BE2C (cell line): ENCODE measurements at regions not wholly inside any gene's neighbourhood (a gene's known extent, or its start where the extent isn't known, plus 50 kb on each side); places are given as distances from the start of the nearest gene placed in this dataset.

Experiments
- DNase-seq: peaks from one replicate; pipeline ENCODE4 v3.0.0-alpha.2; 2020
- H3K27me3 ChIP-seq: fragments of 250-450 bp; sonication (Bioruptor Pico); 2 replicates; pipeline ENCODE4 v1.5.1; 2020; ENCODE audit warnings: mild to moderate bottlenecking
- H3K36me3 ChIP-seq: fragments of 250-450 bp; sonication (Bioruptor Pico); 2 replicates; pipeline ENCODE4 v1.5.1; 2020; ENCODE audit warnings: mild to moderate bottlenecking
- H3K4me1 ChIP-seq: fragments of 250-450 bp; sonication (Bioruptor Pico); 2 replicates; pipeline ENCODE4 v1.5.1; 2020
- H3K4me3 ChIP-seq: 2 replicates; pipeline ENCODE4 v1.5.1; 2011; ENCODE audit warnings: low read depth, low read length
- H3K9me3 ChIP-seq: fragments of 250-450 bp; sonication (Bioruptor Pico); 2 replicates; pipeline ENCODE4 v1.5.1; 2020
- CTCF ChIP-seq: IDR thresholded peaks from 2 replicates; pipeline ENCODE4 v1.5.1; 2012; ENCODE audit warnings: mild to moderate bottlenecking, low read depth, low read length

GRCh38 chr1:239455743-239456142 lies 69.4 kb downstream of the CHRM3 start:
- H3K4me3 ChIP-seq: no peak overlapping the region
- no peak for TF ChIP-seq CTCF
- H3K9me3 ChIP-seq: no peaks in the 10 kb centered on the region
- no peaks in the 10 kb centered on the region for H3K36me3 ChIP-seq
- no peaks in the 10 kb centered on the region for H3K27me3 ChIP-seq
- no peaks in the 10 kb centered on the region for H3K4me1 ChIP-seq
- DNase-seq: no peak

GRCh38 chr1:239456788-239457187 lies 70.4 kb downstream of the CHRM3 start:
- no peaks in the 10 kb centered on the region for H3K9me3 ChIP-seq
- no peak overlapping the region for H3K4me3 ChIP-seq
- H3K4me1 ChIP-seq: no peaks in the 10 kb centered on the region
- no peak for DNase-seq
- TF ChIP-seq CTCF: no peak
- H3K36me3 ChIP-seq: no peaks in the 10 kb centered on the region
- no peaks in the 10 kb centered on the region for H3K27me3 ChIP-seq

- no peak for DNase-seq
- TF ChIP-seq CTCF: no peak
- Histone ChIP-seq H3K36me3 (no peaks in the 10 kb centered on the region), H3K4me3 (no peak overlapping the region), H3K4me1 (no peaks in the 10 kb centered on the region), H3K9me3 (no peaks in the 10 kb centered on the region), H3K27me3 (no peaks in the 10 kb centered on the region)
Observed at GRCh38 chr1:239457491-239458143, 71.2 kb downstream of the CHRM3 start.

- TF ChIP-seq CTCF: no peak
- Histone ChIP-seq H3K4me1 (no peaks in the 10 kb centered on the region), H3K9me3 (no peaks in the 10 kb centered on the region), H3K27me3 (no peaks in the 10 kb centered on the region), H3K36me3 (no peaks in the 10 kb centered on the region), H3K4me3 (no peak overlapping the region)
- DNase-seq: no peak
Observed at GRCh38 chr1:239458144-239458500, 71.8 kb downstream of the CHRM3 start.

- DNase-seq: no peak
- H3K27me3 ChIP-seq: no peaks in the 10 kb centered on the region
- no peaks in the 10 kb centered on the region for H3K4me1 ChIP-seq
- H3K9me3 ChIP-seq: no peaks in the 10 kb centered on the region
- no peak for TF ChIP-seq CTCF
- H3K4me3 ChIP-seq: no peak overlapping the region
- no peaks in the 10 kb centered on the region for H3K36me3 ChIP-seq
Observed at GRCh38 chr1:239467730-239468129, 81.4 kb downstream of the CHRM3 start.

- DNase-seq: no peak
- Histone ChIP-seq H3K4me1 (no peaks in the 10 kb centered on the region), H3K4me3 (no peak overlapping the region), H3K27me3 (no peaks in the 10 kb centered on the region), H3K36me3 (no peaks in the 10 kb centered on the region), H3K9me3 (peaks cover 7% of the 10 kb centered on the region)
- TF ChIP-seq CTCF: no peak
Observed at GRCh38 chr1:239478069-239478468, 91.7 kb downstream of the CHRM3 start.
